Neural cell (in vitro differentiated cells): ENCODE measurements at regions not wholly inside any gene's neighbourhood (a gene's known extent, or its start where the extent isn't known, plus 50 kb on each side); places are given as distances from the start of the nearest gene placed in this dataset.

Experiments
- H2AFZ ChIP-seq: fragments of 200-600, 300-800 bp; sonication (generic), shearing (Covaris generic); 2 replicates; pipeline ENCODE4 v1.6.0; 2014; ENCODE audit warnings: low read depth, mild to moderate bottlenecking, antibody characterized with exemption, low read length, moderate library complexity
- H3F3A ChIP-seq: fragments of 200-600 bp; shearing (Covaris generic); 2 replicates; pipeline ENCODE4 v1.6.1; 2016; ENCODE audit warnings: mild to moderate bottlenecking, moderate library complexity, mixed read lengths, antibody characterized with exemption, low read length; ENCODE audit not compliant: insufficient read depth, poor library complexity, severe bottlenecking
- H3K27ac ChIP-seq: fragments of 200-600, 300-800 bp; sonication (generic), shearing (Covaris generic); 2 replicates; pipeline ENCODE4 v1.5.1; 2014; ENCODE audit warnings: mild to moderate bottlenecking, low read length, moderate library complexity
- H3K27me3 ChIP-seq: fragments of 300-800, 200-600 bp; sonication (generic), shearing (Covaris generic); 2 replicates; pipeline ENCODE4 v1.6.0; 2014; ENCODE audit warnings: mild to moderate bottlenecking, low read depth, low read length, moderate library complexity; ENCODE audit not compliant: insufficient read depth
- H3K36me3 ChIP-seq: fragments of 300-800, 200-600 bp; sonication (generic), shearing (Covaris generic); 2 replicates; pipeline ENCODE4 v1.5.1; 2014; ENCODE audit warnings: mild to moderate bottlenecking, antibody characterized with exemption, low read length, moderate library complexity; ENCODE audit not compliant: insufficient read depth
- H3K4me2 ChIP-seq: fragments of 300-800, 200-600 bp; sonication (generic), shearing (Covaris generic); 2 replicates; pipeline ENCODE4 v1.6.0; 2014; ENCODE audit warnings: mild to moderate bottlenecking, low read length
- H3K4me3 ChIP-seq: fragments of 300-800, 200-600 bp; sonication (generic), shearing (Covaris generic); 2 replicates; pipeline ENCODE4 v1.5.1; 2014; ENCODE audit warnings: mild to moderate bottlenecking, low read length, moderate library complexity
- H3K79me2 ChIP-seq: fragments of 200-600 bp; shearing (Covaris generic); replicated peaks from 2 replicates; pipeline ENCODE4 v1.6.0; 2014; ENCODE audit warnings: mild to moderate bottlenecking, low read length, moderate library complexity; ENCODE audit not compliant: insufficient read depth
- H3K9ac ChIP-seq: fragments of 300-800, 200-600 bp; sonication (generic), shearing (Covaris generic); 2 replicates; pipeline ENCODE4 v1.6.1; 2016; ENCODE audit warnings: mild to moderate bottlenecking, low read length, mixed read lengths
- H3K9me2 ChIP-seq: fragments of 200-600 bp; shearing (Covaris generic); 2 replicates; pipeline ENCODE4 v1.6.1; 2016; ENCODE audit warnings: mild to moderate bottlenecking, low read length, mixed read lengths; ENCODE audit not compliant: insufficient read depth
- H3K9me3 ChIP-seq: fragments of 200-600, 300-800 bp; sonication (generic), shearing (Covaris generic); 2 replicates; pipeline ENCODE4 v1.6.1; 2016; ENCODE audit warnings: mild to moderate bottlenecking, mixed run types, low read length, moderate library complexity, mixed read lengths
- H4K20me1 ChIP-seq: fragments of 200-600 bp; shearing (Covaris generic); 2 replicates; pipeline ENCODE4 v1.6.1; 2016; ENCODE audit warnings: mild to moderate bottlenecking, mixed run types; ENCODE audit not compliant: insufficient read depth
- CTCF ChIP-seq: fragments of 450-650 bp; IDR thresholded peaks from 2 replicates; pipeline ENCODE4 v1.5.1; 2014; ENCODE audit warnings: antibody characterized with exemption, mild to moderate bottlenecking, moderate library complexity; ENCODE audit not compliant: poor library complexity, severe bottlenecking
- EP300 ChIP-seq: fragments of 450-650 bp; conservative IDR thresholded peaks from 2 replicates; pipeline ENCODE4 v1.6.1; 2014; ENCODE audit warnings: antibody characterized with exemption, mild to moderate bottlenecking, moderate library complexity; ENCODE audit not compliant: poor library complexity, severe bottlenecking
- EZH2 ChIP-seq: fragments of 200-600, 300-800 bp; shearing (Covaris generic), sonication (generic); IDR thresholded peaks from 2 replicates; pipeline ENCODE4 v1.6.1; 2014; ENCODE audit warnings: antibody characterized with exemption, low read length, borderline replicate concordance, mild to moderate bottlenecking; ENCODE audit not compliant: insufficient read depth, poor library complexity, severe bottlenecking
- MXI1 ChIP-seq: fragments of 450-650 bp; conservative IDR thresholded peaks from 2 replicates; pipeline ENCODE4 v1.6.1; 2014; ENCODE audit warnings: antibody characterized with exemption, mild to moderate bottlenecking; ENCODE audit not compliant: poor library complexity, severe bottlenecking
- POLR2AphosphoS5 ChIP-seq: IDR thresholded peaks from 2 replicates; pipeline ENCODE4 v1.6.1; 2012
- RAD21 ChIP-seq: fragments of 450-650 bp; conservative IDR thresholded peaks from 2 replicates; pipeline ENCODE4 v1.6.1; 2014; ENCODE audit warnings: antibody characterized with exemption, mild to moderate bottlenecking, moderate library complexity
- REST ChIP-seq: IDR thresholded peaks from 2 replicates; pipeline ENCODE4 v1.6.1; 2012; ENCODE audit warnings: borderline replicate concordance
- SMC3 ChIP-seq: fragments of 450-650 bp; conservative IDR thresholded peaks from 2 replicates; pipeline ENCODE4 v1.6.1; 2014; ENCODE audit warnings: antibody characterized with exemption, mild to moderate bottlenecking, moderate library complexity; ENCODE audit not compliant: poor library complexity
- TAF1 ChIP-seq: IDR thresholded peaks from 2 replicates; pipeline ENCODE4 v1.6.1; 2012; ENCODE audit warnings: low read depth

GRCh38 chr4:108377021-108377420 is 208.3 kb upstream of the LEF1 start:
- Histone ChIP-seq H3K36me3 (no peaks in the 10 kb centered on the region), H3K27me3 (no peaks in the 10 kb centered on the region), H2AFZ (no peak overlapping the region), H3K27ac (no peak overlapping the region), H3F3A (no peaks in the 10 kb centered on the region), H3K9me2 (no peaks in the 10 kb centered on the region), H3K9me3 (no peaks in the 10 kb centered on the region), H4K20me1 (no peaks in the 10 kb centered on the region), H3K9ac (no peak overlapping the region), H3K4me2 (no peak overlapping the region), H3K4me3 (no peak overlapping the region), H3K79me2 (no peaks in the 10 kb centered on the region)
- TF ChIP-seq POLR2AphosphoS5 (no peak), SMC3 (no peak), TAF1 (no peak), MXI1 (no peak), REST (no peak), EZH2 (no peak), RAD21 (no peak), EP300 (no peak)

- Histone ChIP-seq H3K36me3 (no peaks in the 10 kb centered on the region), H3K27ac (no peak overlapping the region), H3K79me2 (no peaks in the 10 kb centered on the region), H3K4me3 (no peak overlapping the region), H3K9ac (no peak overlapping the region), H3K4me2 (no peak overlapping the region), H3K27me3 (no peaks in the 10 kb centered on the region), H4K20me1 (no peaks in the 10 kb centered on the region), H3F3A (no peaks in the 10 kb centered on the region), H2AFZ (no peak overlapping the region), H3K9me3 (no peaks in the 10 kb centered on the region), H3K9me2 (no peaks in the 10 kb centered on the region)
- TF ChIP-seq SMC3 (no peak), TAF1 (no peak), REST (no peak), RAD21 (no peak), POLR2AphosphoS5 (no peak), CTCF (no peak), EZH2 (no peak)
Observed at GRCh38 chr4:108375434-108375833, 206.7 kb upstream of the LEF1 start.
